Sigmoid colon (tissue), 6 donors: ENCODE measurements at regions not wholly inside any gene's neighbourhood (a gene's known extent, or its start where the extent isn't known, plus 50 kb on each side); places are given as distances from the start of the nearest gene placed in this dataset.

Experiments used
- DNase-seq: peaks from one replicate; pipeline ENCODE4 v3.0.0-alpha.2; 2019
- H3K27ac ChIP-seq, 4 donors: fragments of 200-600 bp; sonication (generic); one replicate each; pipeline ENCODE4 v1.5.1; 2016 to 2019; ENCODE audit warnings: mild to moderate bottlenecking in 1 of 4
- H3K27me3 ChIP-seq, 3 donors: fragments of 200-600 bp; sonication (generic); one replicate each; pipeline ENCODE4 v1.5.1; 2019; ENCODE audit warnings: mild to moderate bottlenecking in 1 of 3
- H3K36me3 ChIP-seq, 4 donors: fragments of 200-600 bp; sonication (generic); one replicate each; pipeline ENCODE4 v1.5.1; 2016 to 2019
- H3K4me1 ChIP-seq, 4 donors: fragments of 200-600 bp; sonication (generic); one replicate each; pipeline ENCODE4 v1.5.1; 2017 to 2019
- H3K4me3 ChIP-seq, 4 donors: fragments of 200-600 bp; sonication (generic); one replicate each; pipeline ENCODE4 v1.5.1; 2017 to 2019; ENCODE audit warnings: mild to moderate bottlenecking in 2 of 4, moderate library complexity in 1 of 4
- H3K9me3 ChIP-seq, 4 donors: fragments of 200-600 bp in 3 of 4; sonication (generic) in 3 of 4; one replicate each; pipeline versions ENCODE4 v1.5.1 to v1.6.1; 2013 to 2019
- EP300 ChIP-seq, 4 donors: sonication (generic); formaldehyde crosslinking; IDR thresholded peaks; one replicate each; pipeline ENCODE4 v1.6.1; 2017; ENCODE audit warnings: antibody characterized with exemption in 4 of 4
- POLR2A ChIP-seq, 2 donors: fragments of 450-650 bp; IDR thresholded peaks; one replicate each; pipeline ENCODE4 v1.6.1; 2016; ENCODE audit warnings: antibody characterized with exemption in 2 of 2, mild to moderate bottlenecking in 2 of 2, moderate library complexity in 2 of 2
- POLR2AphosphoS5 ChIP-seq, 4 donors: sonication (generic); formaldehyde crosslinking; IDR thresholded peaks; one replicate each; pipeline ENCODE4 v1.6.1; 2017; ENCODE audit warnings: antibody characterized with exemption in 4 of 4
- WGBS, 2 donors: extraction: QIAGEN DNeasy Blood & Tissue Kit; methylation state at CpG; one replicate each; pipeline ENCODE4 v1.1.7; 2013; 5-methylcytosine and 5-hydroxymethylcytosine counted together
- intact Hi-C: fragments of 100-400 bp; cut with DNase I; formaldehyde crosslinking; loops from one replicate; pipeline ENCODE4 v1.15.1; 2023
- TF ChIP-seq, protein P1 (sequence below), 4 experiments: fragments of 450-650 bp in 3 of 4; fragments of 200-600 bp in 1 of 4; IDR thresholded peaks; one replicate each; pipeline ENCODE4 v1.5.1; 2016 to 2019; ENCODE audit warnings: antibody characterized with exemption in 4 of 4, mild to moderate bottlenecking in 3 of 4, moderate library complexity in 2 of 4
- donor health status: healthy with polysubstance abuse.
- donor health status: healthy.

DNA sequence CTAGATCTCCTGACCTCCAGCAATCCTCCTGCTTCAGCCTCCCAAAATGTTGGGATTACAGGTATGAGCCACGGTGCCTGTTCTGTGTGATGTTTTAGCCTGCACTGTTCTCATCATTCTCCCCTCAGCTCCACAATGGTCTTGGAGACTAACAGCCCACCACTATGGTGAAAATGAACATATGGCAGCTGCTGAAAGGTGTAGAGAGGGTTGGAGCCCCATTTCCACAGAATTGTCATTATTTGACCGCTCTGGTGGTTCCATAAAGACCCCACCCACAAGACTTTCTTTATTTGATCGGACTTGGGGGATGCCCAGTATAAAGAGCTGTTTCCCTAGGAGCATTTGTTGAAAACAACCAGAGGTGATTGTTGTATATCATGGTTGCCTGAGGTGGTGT is 67.9 kb upstream of the SEPTIN5 start:
- DNase-seq: no peak
- intact Hi-C loops: no loop called here
- Histone ChIP-seq H3K36me3 (no peaks in the 10 kb centered on the region), H3K4me1 (no peaks in the 10 kb centered on the region), H3K27me3 (peaks cover 0 to 24% (median 17%) of the 10 kb centered on the region in 3 donors), H3K9me3 (peaks cover 4 to 15% (median 10%) of the 10 kb centered on the region in 4 donors), H3K4me3 (no peak overlapping the region), H3K27ac (no peak overlapping the region)
- WGBS, 2 donors: 81 to 91% methylated on average over 3 of the region's 3 CpGs
- no peak for TF ChIP-seq POLR2AphosphoS5 (IDR thresholded peaks at IDR 0.05)
- TF ChIP-seq POLR2A (IDR thresholded peaks at IDR 0.05): no peak
- no peak for TF ChIP-seq EP300 (IDR thresholded peaks at IDR 0.05)
- TF ChIP-seq, protein P1, sequence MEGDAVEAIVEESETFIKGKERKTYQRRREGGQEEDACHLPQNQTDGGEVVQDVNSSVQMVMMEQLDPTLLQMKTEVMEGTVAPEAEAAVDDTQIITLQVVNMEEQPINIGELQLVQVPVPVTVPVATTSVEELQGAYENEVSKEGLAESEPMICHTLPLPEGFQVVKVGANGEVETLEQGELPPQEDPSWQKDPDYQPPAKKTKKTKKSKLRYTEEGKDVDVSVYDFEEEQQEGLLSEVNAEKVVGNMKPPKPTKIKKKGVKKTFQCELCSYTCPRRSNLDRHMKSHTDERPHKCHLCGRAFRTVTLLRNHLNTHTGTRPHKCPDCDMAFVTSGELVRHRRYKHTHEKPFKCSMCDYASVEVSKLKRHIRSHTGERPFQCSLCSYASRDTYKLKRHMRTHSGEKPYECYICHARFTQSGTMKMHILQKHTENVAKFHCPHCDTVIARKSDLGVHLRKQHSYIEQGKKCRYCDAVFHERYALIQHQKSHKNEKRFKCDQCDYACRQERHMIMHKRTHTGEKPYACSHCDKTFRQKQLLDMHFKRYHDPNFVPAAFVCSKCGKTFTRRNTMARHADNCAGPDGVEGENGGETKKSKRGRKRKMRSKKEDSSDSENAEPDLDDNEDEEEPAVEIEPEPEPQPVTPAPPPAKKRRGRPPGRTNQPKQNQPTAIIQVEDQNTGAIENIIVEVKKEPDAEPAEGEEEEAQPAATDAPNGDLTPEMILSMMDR (IDR thresholded peaks at IDR 0.05): no peak

DNA sequence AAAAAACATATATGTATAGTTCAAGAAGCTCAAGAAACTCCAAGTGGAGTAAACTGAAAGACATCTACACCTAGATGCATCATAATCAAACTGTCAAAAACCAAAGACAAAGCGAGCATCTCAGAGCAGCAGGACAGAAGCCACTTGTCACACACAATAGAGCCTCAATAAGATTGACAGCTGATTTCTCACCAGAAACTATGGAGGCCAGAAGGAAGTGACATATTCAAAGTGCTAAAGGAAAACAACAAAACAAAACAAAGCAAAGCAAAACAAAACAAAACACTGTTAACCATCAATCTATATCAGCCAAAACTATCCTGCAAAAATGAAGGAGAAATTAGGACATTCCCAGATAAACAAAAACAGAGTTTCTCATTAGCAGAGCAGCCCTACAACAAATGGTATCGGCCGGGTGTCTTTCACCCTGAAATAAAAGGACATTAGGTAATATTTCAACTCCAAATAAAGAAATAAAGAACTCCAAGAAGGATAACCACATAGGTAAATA is 65.8 kb upstream of the SEPTIN5 start:
- H3K36me3 ChIP-seq: no peaks in the 10 kb centered on the region
- H3K27ac ChIP-seq: no peak overlapping the region
- H3K4me3 ChIP-seq: no peak overlapping the region
- H3K4me1 ChIP-seq: no peaks in the 10 kb centered on the region
- H3K9me3 ChIP-seq: peaks cover 4 to 15% (median 10%) of the 10 kb centered on the region in 4 donors
- peaks cover 0 to 15% (median 8%) of the 10 kb centered on the region in 3 donors for H3K27me3 ChIP-seq
- 64 to 96% methylated on average over 3 of the region's 3 CpGs for WGBS, 2 donors
- no peak for TF ChIP-seq POLR2AphosphoS5 (IDR thresholded peaks at IDR 0.05)
- TF ChIP-seq EP300 (IDR thresholded peaks at IDR 0.05): no peak
- TF ChIP-seq, protein P1 (IDR thresholded peaks at IDR 0.05): no peak
- TF ChIP-seq POLR2A (IDR thresholded peaks at IDR 0.05): no peak
- no peak for DNase-seq
- intact Hi-C loops: no loop called here

DNA sequence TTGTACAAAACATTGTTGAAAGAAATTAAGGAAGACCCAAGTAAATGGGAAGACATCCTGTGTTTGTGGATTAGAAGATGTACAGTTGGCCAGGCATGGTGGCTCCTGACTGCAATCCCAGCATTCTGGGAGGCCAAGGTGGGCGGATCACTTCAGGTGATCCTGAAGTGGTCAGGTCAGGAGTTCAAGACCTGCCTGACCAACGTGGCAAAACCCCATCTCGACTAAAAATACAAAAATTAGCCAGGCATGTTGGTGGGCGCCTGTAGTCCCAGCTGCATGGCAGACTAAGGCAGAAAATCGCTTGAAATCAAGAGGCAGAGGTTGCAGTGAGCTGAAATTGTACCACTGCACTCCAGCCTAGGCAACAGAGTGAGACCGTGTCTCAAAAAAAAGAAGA is 62.0 kb upstream of the SEPTIN5 start:
- no peak overlapping the region for H3K27ac ChIP-seq
- WGBS, 2 donors: 53 to 68% methylated on average over 6 of the region's 6 CpGs

DNA sequence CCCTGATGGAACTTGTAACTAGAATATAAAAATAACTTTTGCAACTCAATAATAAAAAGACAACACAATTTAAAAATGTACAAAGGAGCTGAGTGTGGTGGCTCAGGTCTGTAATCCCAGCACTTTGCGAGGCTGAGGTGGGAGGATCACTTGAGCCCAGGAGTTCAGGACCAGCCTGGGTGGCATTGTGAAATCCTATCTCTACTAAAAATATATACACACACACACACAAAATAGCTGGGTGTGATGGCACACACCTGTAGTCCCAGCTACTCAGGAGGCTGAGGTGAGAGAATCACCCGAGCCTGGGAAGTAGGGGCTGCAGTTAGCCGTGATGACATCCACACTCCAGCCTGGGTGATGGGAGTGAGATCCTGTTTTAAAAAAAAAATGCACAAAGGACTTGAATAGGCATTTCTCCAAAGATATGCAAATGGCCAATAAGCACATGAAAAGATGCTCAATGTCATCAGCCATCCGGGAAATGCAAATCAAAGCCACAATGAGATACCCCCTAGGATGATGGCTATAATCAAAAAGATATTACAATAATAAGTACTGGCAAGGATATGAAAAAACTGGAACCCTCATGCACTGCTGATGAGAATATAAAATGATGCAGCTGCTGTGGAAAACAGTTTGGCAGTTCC is 59.8 kb upstream of the SEPTIN5 start:
- intact Hi-C loops: no loop called here
- Histone ChIP-seq H3K9me3 (no peaks in the 10 kb centered on the region), H3K4me1 (no peaks in the 10 kb centered on the region), H3K4me3 (no peak overlapping the region), H3K36me3 (no peaks in the 10 kb centered on the region), H3K27ac (no peak overlapping the region), H3K27me3 (no peaks in the 10 kb centered on the region)
- DNase-seq: no peak
- TF ChIP-seq EP300 (IDR thresholded peaks at IDR 0.05) (no peak), POLR2AphosphoS5 (IDR thresholded peaks at IDR 0.05) (no peak), POLR2A (IDR thresholded peaks at IDR 0.05) (no peak)
- TF ChIP-seq, protein P1 (IDR thresholded peaks at IDR 0.05): no peak
- 66 to 75% methylated on average over 4 of the region's 4 CpGs for WGBS, 2 donors

More for the DNA sequence above, 62.0 kb upstream of the SEPTIN5 start:
- no peak for DNase-seq
- Histone ChIP-seq H3K4me3 (no peak overlapping the region), H3K27me3 (no peaks in the 10 kb centered on the region), H3K9me3 (peaks cover 4 to 15% (median 8%) of the 10 kb centered on the region in 4 donors), H3K36me3 (no peaks in the 10 kb centered on the region), H3K4me1 (no peaks in the 10 kb centered on the region)
- intact Hi-C loops: no loop called here
- TF ChIP-seq POLR2A (IDR thresholded peaks at IDR 0.05): no peak
- no peak for TF ChIP-seq POLR2AphosphoS5 (IDR thresholded peaks at IDR 0.05)
- TF ChIP-seq, protein P1 (IDR thresholded peaks at IDR 0.05): no peak
- TF ChIP-seq EP300 (IDR thresholded peaks at IDR 0.05): no peak
